HL-60 (cell line): ENCODE measurements at regions not wholly inside any gene's neighbourhood (a gene's known extent, or its start where the extent isn't known, plus 50 kb on each side); places are given as distances from the start of the nearest gene placed in this dataset.

Source experiments
- DNase-seq, 2 experiments: peaks; one replicate each; pipeline ENCODE4 v3.0.0-alpha.2; 2010 to 2020; ENCODE audit warnings: low read depth in 1 of 2, low spot score in 1 of 2
- H3K27ac ChIP-seq: fragments of 250-450 bp; sonication (Bioruptor Pico); replicated peaks from 2 replicates; pipeline ENCODE4 v1.5.1; 2020; ENCODE audit warnings: mild to moderate bottlenecking, moderate library complexity
- H3K27me3 ChIP-seq: fragments of 250-450 bp; sonication (Bioruptor Pico); 2 replicates; pipeline ENCODE4 v1.5.1; 2021; ENCODE audit warnings: mild to moderate bottlenecking, moderate library complexity; ENCODE audit not compliant: insufficient read depth, poor library complexity, severe bottlenecking
- H3K4me3 ChIP-seq: replicated peaks from 2 replicates; pipeline ENCODE4 v1.5.1; 2011; ENCODE audit warnings: mild to moderate bottlenecking, control low read depth, low read length; ENCODE audit not compliant: insufficient read depth
- GABPA ChIP-seq: IDR thresholded peaks from 2 replicates; pipeline ENCODE4 v1.6.1; 2012; ENCODE audit warnings: low read depth
- POLR2AphosphoS5 ChIP-seq: IDR thresholded peaks from 2 replicates; pipeline ENCODE4 v1.6.1; 2012; ENCODE audit warnings: low read depth
- SPI1 ChIP-seq: IDR thresholded peaks from 2 replicates; pipeline ENCODE4 v1.6.1; 2012; ENCODE audit warnings: low read depth, mild to moderate bottlenecking, borderline replicate concordance
- TF ChIP-seq, protein P1 (sequence below): IDR thresholded peaks from one replicate; pipeline ENCODE4 v1.5.1; 2011; ENCODE audit warnings: low read length, control low read depth, inconsistent platforms; ENCODE audit not compliant: insufficient read depth
- TF ChIP-seq, protein P2 (sequence below): IDR thresholded peaks from 2 replicates; pipeline ENCODE4 v1.6.1; 2012; ENCODE audit warnings: low read depth; ENCODE audit not compliant: insufficient replicate concordance

- H3K4me3 ChIP-seq: no peak overlapping the region
- TF ChIP-seq GABPA (no peak), POLR2AphosphoS5 (no peak), SPI1 (no peak)
- TF ChIP-seq, protein P1, sequence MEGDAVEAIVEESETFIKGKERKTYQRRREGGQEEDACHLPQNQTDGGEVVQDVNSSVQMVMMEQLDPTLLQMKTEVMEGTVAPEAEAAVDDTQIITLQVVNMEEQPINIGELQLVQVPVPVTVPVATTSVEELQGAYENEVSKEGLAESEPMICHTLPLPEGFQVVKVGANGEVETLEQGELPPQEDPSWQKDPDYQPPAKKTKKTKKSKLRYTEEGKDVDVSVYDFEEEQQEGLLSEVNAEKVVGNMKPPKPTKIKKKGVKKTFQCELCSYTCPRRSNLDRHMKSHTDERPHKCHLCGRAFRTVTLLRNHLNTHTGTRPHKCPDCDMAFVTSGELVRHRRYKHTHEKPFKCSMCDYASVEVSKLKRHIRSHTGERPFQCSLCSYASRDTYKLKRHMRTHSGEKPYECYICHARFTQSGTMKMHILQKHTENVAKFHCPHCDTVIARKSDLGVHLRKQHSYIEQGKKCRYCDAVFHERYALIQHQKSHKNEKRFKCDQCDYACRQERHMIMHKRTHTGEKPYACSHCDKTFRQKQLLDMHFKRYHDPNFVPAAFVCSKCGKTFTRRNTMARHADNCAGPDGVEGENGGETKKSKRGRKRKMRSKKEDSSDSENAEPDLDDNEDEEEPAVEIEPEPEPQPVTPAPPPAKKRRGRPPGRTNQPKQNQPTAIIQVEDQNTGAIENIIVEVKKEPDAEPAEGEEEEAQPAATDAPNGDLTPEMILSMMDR: no peak
- TF ChIP-seq, protein P2, sequence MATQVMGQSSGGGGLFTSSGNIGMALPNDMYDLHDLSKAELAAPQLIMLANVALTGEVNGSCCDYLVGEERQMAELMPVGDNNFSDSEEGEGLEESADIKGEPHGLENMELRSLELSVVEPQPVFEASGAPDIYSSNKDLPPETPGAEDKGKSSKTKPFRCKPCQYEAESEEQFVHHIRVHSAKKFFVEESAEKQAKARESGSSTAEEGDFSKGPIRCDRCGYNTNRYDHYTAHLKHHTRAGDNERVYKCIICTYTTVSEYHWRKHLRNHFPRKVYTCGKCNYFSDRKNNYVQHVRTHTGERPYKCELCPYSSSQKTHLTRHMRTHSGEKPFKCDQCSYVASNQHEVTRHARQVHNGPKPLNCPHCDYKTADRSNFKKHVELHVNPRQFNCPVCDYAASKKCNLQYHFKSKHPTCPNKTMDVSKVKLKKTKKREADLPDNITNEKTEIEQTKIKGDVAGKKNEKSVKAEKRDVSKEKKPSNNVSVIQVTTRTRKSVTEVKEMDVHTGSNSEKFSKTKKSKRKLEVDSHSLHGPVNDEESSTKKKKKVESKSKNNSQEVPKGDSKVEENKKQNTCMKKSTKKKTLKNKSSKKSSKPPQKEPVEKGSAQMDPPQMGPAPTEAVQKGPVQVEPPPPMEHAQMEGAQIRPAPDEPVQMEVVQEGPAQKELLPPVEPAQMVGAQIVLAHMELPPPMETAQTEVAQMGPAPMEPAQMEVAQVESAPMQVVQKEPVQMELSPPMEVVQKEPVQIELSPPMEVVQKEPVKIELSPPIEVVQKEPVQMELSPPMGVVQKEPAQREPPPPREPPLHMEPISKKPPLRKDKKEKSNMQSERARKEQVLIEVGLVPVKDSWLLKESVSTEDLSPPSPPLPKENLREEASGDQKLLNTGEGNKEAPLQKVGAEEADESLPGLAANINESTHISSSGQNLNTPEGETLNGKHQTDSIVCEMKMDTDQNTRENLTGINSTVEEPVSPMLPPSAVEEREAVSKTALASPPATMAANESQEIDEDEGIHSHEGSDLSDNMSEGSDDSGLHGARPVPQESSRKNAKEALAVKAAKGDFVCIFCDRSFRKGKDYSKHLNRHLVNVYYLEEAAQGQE: no peak
- no peak for DNase-seq
- peaks cover 7% of the 10 kb centered on the region for H3K27me3 ChIP-seq
- H3K27ac ChIP-seq: no peak overlapping the region
Observed at GRCh38 chr10:63769367-63769766, 248.2 kb downstream of the REEP3 start.

- DNase-seq: no peak
- TF ChIP-seq, protein P1: no peak
- Histone ChIP-seq H3K27me3 (peaks cover 7% of the 10 kb centered on the region), H3K4me3 (no peak overlapping the region), H3K27ac (no peak overlapping the region)
Observed at GRCh38 chr10:63770523-63770922, 249.3 kb downstream of the REEP3 start.

DNA sequence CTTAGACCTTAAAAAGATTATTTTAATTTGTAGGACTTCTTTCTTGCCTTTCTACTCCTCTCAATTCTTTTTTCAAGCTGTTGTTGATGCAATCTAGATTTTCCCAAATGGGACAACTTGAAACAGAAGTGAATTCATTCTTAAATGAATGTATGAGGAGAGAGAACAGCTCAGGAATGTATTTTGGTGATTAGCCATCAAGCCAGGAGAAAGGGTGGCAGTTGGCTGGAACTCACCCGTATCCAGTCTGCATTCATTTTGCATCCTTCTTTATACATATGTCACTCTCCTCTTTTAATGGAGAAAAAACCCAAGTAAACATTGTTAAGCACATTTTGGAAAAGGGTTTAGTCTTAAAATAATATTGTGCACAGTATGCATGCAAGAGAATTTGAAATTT lies 251.3 kb downstream of the REEP3 start:
- TF ChIP-seq, protein P2: no peak
- TF ChIP-seq, protein P1: no peak
- TF ChIP-seq SPI1 (no peak), GABPA (no peak), POLR2AphosphoS5 (no peak)
- H3K27ac ChIP-seq: no peak overlapping the region
- no peak overlapping the region for H3K4me3 ChIP-seq
- peaks cover 7% of the 10 kb centered on the region for H3K27me3 ChIP-seq
- no peak for DNase-seq

DNA sequence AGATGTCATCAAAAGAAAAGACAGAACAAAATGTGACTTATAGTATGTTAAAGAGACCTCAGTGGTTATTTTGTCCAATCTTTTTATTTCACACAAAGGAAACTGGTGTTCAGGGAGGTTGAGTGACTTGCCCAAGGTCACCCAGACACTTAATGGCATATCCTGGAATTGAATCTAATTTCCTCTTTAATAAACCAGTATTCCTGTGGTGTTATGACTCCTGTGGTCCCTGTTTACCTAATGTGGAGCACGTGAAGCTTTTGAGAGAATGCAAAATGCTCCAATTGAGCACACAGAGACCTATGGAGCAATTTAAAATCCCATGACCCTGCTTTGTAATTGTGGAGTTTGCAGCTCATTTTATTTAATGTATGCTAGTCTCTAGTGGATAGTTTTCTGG lies 251.9 kb downstream of the REEP3 start:
- peaks cover 7% of the 10 kb centered on the region for H3K27me3 ChIP-seq
- DNase-seq: no peak
- no peak overlapping the region for H3K4me3 ChIP-seq
- H3K27ac ChIP-seq: no peak overlapping the region
- TF ChIP-seq, protein P2: no peak
- TF ChIP-seq, protein P1: no peak
- TF ChIP-seq POLR2AphosphoS5: no peak
- no peak for TF ChIP-seq SPI1
- TF ChIP-seq GABPA: no peak
